Stimulated activated naive CD8-positive, alpha-beta T cell treated with anti-CD3 and anti-CD28 coated beads, Interleukin-15, Interleukin-2, amounts not matched to agents 100 U/mL and 50 U/mL, for 24 hours (primary cell): ENCODE measurements at regions not wholly inside any gene's neighbourhood (a gene's known extent, or its start where the extent isn't known, plus 50 kb on each side); places are given as distances from the start of the nearest gene placed in this dataset.
"Not testable (repeated sequence)": the region's sequence is repeated elsewhere in the genome, so short reads cannot be mapped to it uniquely, and the experiment has no call there.

ENCODE experiments used
- ATAC-seq: fragments of 150-1000 bp; cut with Tn5 transposase; one replicate; pipeline ENCODE4 v1.10.0; 2021
- DNase-seq: peaks from one replicate; pipeline ENCODE4 v3.0.0; 2021

DNA sequence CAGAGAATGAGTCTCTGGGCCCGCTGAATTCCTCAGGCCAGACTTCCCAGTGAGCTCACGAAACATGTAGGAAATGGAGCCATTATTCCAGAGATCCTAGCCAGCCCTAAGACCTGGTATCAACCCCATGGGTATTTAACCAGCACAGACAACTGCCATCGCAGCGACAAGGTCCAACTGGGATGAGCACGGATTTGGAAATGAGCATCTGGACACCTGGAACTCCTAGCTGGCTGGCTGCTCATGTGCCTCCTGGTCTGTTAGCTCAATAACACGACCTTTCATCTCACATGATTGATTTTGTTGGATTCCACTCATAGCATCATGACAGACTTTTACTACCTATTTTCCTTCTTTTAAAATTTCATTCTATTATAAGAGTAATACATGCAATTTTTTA is 51.0 kb downstream of the POU3F3 start:
- ATAC-seq (no peak), DNase-seq (no peak)

DNA sequence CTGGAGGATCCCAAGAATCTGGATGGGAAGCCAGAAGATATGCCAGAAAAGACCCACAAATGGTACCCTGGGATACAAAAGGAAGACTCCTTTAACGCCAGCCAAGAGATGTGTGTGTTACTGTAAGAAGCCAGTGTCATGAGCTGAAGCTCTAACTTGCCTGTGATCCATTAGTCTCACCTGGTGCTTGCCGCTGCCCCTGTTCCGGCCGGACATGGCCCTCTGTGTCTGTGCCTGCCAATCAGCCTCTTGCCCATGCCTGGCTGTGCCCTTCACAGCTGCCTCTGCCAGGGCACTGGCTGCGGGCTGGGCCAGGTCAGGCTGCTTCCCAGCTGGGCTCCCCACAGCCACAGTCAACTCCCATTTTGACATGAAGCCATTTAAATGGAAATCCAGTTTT is 55.4 kb downstream of the POU3F3 start:
- DNase-seq (no peak), ATAC-seq (no peak)

DNA sequence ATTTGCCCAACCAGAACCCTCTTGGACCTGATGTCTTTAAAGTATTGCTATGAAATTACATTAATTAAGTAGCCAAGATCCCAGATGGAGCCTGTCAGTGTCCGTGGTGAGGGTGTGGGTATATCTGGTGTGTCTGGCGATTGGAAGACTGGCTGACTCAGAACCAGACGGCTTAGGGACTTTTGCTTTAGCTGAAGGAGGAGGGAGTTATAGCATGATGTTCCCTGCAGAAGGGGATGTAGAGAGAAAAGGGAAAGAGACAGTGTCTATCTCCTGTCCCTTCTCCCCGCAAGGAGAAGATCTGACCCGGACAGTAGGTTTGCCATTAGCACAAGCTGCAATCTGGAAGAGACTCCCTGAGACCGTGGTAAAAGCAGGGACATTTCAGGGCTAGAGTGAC is 60.6 kb downstream of the POU3F3 start:
- ATAC-seq, result no peak
- no peak for DNase-seq

DNA sequence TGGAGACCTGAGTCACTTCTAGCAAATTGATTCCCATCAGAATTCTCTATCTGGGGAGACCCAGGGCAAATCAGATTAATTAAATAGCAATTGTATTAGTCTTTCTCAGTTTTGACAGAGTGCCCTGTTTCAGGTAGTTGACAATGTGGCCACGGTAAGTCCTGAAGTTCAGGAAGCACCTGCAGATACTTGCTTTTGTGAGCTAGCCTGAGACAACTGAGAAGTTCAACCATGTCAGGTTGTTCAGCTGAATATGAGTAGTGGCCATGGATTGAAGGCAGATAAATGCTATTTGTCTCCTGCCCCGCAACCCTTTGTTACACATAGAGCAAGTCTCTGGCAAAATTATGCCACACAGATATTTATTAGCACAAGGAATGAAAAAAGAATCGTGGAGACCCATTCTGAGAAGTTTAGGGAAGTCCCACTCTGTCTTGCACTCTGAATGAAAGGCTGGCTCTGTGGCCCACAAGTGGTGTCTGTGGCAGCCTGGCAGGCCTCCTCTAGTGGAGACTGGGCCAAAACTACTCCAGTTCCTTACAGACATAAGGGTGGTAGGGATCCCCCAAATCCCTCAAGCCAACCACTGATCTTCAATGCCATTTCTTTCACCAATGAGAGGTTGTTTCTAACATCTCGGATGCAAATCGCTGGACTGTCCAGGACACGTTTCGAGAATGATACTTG is 61.3 kb downstream of the POU3F3 start:
- DNase-seq (no peak), ATAC-seq (no peak)

DNA sequence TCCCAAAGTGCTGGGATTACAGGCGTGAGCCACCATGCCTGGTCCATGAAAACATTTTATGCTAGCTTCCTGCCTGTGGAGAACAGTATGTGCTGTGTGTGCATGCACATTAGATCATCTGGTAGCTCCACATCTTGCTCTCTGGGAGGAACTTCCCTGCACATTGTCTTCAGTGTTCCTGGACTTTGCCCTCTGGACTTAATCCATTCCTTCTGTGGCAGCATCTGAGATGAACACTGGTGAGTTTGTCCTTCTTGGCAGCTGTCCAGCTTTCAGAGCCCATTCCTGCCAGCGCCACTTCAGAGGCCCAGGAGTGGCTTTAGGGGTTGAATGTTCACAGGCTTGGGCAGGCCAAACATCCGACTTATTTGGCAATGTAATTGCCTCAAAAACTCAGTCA is 65.2 kb downstream of the POU3F3 start:
- ATAC-seq (no peak), DNase-seq (no peak)

DNA sequence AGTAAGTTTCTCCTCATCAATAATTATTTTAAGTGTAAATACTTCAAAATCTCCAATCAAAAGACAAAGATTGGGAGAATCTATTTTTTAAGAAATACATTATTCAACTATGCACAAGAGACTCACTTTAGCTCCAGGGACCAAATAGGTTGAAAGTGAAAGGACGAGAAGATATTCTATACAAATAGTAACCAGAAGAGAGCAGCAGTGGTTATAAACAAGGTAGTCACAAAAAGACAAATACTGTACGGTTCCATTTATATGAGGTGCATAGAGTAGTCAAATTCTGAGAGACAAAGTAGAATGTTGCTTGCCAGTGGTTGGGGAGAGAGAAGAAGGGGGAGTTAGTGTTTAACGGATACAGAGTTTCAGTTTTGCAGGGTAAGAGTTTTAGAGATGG is 69.8 kb downstream of the POU3F3 start:
- DNase-seq (no peak), ATAC-seq (no peak)

DNA sequence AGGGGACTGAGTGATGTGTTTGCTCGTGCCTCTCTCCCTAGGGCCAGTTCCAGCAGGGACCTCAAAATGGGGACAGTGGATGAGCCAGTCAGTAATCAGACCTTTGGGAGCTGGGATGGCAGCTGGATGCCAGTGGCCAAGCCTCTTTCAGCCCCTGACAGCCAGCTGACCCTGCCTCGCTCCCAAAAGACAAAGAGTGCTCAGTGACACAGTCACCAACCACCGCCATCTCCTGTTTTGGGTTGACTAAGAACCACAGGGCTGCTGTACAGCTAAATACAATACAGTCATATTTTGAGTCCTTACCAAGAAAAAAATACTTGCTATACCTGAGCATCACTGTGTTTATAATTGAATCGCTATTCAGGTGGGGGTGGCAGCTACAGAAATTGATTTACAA is 75.7 kb downstream of the POU3F3 start:
- ATAC-seq, result no peak
- no peak for DNase-seq

DNA sequence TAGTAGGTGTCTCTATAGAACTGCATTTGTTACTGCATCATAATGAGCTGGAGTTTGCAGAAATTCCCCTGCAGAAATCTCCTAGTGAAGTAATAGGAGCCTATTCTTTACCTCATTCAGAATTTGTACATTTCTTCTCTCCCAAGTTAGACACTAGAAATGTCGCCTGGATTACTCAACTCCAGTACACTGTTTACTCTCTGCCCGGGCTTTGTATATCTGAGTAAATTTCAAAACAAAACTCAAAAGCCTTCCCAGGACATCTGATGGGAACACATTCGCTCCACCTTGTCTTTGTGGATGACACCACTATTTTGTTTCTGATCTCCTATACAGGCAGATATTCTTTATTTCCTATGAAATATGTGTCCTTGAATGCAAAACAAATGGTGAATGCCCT is 76.8 kb downstream of the POU3F3 start:
- DNase-seq, result no peak
- no peak for ATAC-seq

DNA sequence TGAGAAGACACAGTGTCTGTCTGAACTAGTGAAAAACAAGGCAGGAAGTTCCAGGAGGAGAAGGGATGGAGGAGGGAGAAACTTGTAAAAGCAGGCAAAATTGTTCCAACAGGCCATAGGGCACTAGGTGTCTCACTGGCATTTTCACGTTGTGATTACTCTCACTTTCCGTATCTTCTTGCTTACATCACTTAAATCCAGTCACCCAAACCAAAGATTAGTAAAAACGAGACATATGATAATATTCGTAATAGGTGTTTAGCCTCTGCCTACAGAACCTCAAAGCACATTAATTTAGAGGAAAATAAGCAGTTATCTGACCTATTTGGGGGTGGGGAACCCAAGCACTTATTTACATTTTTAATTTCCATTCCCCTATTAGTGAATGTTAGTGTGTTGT is 78.3 kb downstream of the POU3F3 start:
- ATAC-seq (no peak), DNase-seq (no peak)

DNA sequence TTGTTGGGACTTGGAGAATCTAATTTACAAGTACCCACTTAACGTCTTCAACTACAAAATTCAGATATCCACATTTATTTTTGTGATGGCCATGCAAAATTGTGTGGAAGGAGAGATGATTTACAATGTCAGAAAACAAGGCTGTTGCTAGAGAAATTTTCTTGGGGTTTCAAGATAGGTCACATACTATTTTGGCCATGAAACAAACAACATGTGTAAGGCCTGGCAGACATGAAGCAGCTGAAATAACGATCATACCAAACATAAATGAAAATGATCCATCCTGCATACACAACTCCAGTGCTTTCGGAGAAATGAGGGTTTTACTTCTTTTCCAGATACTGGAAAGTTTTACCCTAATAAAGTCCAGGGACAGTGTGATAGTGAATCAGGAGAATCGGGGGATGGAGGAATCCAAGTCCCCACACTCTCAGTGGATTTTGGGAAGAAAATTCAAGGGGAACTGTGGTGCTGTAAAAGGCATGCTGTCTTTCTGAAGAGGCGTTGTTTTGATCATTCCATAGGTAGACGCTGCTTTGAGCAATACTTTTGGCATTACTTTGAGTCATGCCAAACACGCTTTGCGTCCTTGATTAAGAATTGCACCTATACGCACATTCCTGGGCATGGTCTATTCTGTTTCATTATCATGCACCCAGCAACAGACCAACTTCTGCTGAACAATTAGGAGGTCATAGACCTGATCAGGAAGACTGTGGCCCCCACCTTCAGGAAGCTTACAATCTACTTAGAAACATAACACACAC is 79.4 kb downstream of the POU3F3 start:
- DNase-seq (no peak), ATAC-seq (no peak)

DNA sequence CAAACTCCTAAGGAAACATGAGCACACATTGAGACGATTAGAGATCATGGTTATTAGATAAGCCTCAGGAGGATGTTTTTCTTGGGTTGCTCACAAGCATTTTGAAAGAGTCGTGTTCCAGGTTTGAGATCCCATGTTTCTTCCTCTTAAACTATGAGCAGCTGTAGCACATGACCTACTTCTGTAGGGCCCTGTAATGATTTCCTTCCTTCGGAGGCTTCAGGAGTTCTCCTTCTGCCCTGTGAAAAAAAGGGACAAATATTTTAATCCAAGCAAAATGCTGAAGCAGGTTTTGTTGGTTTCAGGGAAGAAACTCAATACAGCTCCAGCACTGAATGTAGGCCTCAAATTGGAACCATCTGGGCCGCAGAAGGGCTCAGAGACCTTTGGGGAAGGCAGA is 82.6 kb downstream of the POU3F3 start:
- DNase-seq (no peak), ATAC-seq (no peak)

DNA sequence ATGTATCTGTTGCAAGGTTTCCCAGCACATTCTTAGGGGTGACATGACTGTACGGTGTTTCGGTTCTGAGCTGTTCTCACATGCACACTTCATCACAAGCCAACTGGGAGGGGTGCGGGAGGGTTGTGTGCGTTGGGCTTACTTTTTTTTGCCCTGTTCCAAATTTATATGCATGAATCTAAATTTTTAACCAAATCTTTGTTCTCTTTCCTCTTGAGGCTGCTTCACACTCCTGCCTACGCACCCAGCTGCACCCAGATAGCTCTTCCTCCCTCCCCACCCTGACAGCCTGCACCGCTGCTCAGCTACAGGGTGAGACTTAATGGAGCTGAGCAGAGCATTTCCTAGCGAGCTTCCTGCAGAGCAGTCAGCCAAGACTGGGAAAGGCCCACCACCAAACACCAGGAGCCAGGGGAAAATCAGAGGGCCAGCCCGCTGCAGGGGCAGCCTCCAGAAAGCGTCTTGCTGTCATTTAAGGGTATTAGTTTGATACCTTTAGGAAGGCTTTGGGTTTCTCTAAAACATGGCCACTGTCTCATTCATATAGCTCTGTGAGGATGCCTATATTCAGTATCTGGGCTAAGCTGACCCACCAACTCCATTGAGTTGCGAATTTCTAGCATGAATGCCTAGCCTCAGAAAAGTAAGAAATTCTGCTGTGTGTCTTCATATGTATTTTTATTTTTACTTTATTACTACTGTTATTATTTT is 84.5 kb downstream of the POU3F3 start:
- ATAC-seq (peak; percentile 84), DNase-seq (peak; percentile 6)

DNA sequence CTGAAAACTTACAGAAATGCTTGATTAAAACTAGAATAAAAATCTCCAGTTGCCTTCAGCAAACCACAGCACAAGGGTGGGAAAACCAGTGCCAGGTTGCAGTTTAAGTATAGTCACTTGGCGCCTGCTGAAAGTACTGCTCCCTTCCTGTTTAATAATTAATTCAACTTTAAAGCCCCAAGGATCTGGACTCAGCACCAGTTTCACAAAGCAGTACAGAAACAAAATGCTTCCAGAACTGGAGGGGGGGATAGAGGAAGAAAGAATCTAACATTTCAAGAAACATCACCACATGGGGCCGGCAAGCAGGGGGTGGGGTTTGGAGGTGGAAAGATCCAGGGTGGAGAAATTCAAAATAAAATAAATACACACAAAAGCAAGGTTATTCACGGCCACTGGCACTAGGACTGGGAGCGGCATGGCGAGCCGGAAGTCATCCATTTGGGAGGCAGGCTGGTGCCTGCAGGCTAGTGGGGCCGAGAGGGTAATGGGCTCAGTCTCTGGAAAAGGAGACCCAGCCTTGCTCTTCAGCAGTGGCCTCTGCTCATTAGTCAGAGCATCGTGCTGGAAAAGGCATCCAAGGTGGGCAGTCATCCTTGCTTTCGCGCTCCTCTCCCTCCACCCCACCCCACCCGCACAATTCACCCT is 85.8 kb downstream of the POU3F3 start:
- ATAC-seq (no peak), DNase-seq (no peak)

DNA sequence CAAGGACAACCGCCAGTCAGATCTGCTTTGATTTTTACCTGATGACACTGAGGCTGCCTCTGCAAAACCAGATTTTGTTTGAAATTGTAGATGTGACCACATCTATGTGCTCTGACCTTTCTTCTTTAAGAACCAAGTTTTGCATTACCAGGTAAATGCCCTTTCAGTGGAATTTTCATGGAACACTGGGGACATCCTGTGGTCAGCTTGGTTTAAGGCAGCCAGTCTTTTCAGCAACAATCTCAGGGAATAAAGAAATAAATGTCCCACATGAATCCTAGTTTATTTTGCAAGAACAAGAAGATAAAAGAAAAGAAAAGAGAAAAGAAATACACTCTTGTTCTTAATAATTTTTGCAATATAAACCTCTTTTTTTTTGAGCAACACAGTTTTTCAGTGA is 90.6 kb downstream of the POU3F3 start:
- no peak for ATAC-seq
- no peak for DNase-seq

DNA sequence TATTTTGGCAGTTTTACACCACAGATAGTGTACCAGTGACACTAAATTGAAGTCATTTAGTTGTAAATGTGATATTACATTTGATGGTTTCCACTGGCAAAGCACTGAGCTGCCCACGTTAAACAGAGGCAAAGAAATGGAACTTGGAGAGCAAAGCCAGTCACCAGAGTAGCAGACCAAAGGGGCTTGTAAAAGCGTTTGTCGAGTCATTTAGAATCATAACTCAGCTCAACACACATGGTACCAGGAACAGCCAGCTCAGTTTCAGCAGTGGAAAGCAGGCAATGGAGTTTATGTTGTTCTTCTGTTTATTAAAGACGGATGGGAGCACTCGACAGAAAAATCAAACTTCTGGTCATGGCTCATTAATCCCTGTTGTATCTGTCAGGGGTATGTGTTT is 91.2 kb downstream of the POU3F3 start:
- no peak for ATAC-seq
- no peak for DNase-seq

DNA sequence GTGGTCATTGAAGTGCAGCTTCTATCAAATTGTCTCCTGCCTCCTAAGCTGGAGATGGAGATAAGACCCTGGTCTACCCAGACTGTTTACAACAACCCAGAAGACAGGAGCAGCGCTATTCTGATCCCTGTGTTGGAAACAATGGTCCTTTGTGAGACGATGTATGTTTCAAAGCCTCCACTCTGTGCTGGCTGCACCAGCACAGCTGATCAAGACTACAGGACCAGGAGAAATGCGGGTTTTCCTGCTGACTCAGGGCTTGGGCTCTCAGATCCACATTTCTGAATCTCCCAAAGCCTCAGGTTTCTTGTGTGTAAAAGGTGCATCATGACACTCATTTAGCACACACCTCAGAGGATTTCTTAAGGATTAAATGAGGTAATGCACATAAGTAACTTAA is 92.0 kb downstream of the POU3F3 start:
- DNase-seq (no peak), ATAC-seq (no peak)

DNA sequence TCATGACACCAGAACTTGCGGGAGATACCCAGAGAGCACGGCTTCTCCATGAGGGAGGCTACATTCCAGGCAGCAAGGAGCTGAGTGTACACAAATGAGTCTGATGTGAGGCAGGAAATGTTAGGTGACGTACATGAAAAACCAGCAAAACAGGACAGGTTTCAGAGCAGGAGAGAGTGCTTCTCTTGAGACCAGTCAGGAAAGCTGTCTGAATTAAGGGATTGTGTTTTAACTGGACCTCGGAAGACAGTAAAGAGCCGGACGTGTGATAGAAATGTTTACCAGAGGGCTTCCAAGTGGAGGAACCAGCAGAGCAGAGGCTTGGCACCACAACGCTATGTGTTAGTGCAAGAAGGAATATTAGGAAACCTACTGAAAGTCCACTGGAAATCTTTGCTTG is 90.4 kb upstream of the MRPS9 start:
- ATAC-seq, DNase-seq: not testable (repeated sequence)

DNA sequence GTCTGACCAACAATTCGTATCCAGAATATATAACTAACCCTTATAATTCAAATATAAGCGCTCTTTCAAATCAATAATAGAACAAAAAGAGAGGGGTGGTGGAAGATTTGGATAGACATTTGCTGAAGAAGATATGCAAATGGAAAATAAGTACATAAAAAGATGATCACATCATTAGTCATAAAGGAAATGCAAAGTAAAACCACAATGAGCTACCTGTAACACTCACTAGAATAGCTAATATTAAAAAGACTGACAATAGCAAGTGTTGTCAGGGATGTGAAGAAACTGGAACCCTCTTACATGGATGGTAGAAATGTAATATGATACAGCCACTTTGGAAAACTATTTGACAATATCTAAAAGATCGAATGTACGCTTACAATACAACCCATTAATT is 84.9 kb upstream of the MRPS9 start:
- ATAC-seq, result no peak
- DNase-seq, result no peak

DNA sequence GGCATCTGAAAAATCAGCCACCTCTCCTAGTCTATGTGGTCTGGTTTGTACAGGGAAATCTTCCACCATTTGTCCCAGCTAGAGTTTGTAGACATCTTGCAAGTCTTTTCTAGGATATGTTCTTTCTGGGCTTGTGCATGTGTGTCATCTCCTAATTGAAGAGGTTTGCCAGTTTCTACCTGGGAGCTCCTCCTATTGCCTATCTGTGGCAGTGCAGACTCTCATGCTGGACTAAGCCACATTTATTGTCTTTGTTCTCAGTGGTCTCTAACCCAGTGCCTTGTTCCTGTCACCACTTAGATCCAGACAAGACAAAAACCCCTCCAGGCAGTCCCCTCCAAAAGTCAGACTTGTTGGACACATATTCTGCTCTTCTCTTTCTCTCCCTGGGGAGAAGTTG is 72.0 kb upstream of the MRPS9 start:
- DNase-seq (no peak), ATAC-seq (no peak)

DNA sequence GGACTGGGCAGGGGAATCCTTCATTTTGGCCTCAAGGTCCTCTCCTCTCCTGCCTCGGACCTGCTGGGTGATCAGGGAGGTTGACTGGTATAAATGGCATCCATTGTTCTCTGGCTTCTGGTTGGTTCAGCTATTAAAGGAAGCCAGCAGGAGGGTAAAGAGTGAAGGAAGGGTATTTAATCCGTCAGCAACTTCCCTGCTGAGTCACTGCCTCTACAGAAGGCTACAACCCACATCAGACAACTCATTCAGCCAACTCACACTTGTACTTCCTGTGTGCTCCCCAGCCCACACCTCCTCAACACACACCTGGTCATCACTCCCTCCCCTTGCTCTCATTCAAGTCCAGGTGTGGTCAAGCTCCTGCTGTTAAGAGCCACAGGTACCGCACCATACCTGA is 68.3 kb upstream of the MRPS9 start:
- ATAC-seq (no peak), DNase-seq (no peak)

DNA sequence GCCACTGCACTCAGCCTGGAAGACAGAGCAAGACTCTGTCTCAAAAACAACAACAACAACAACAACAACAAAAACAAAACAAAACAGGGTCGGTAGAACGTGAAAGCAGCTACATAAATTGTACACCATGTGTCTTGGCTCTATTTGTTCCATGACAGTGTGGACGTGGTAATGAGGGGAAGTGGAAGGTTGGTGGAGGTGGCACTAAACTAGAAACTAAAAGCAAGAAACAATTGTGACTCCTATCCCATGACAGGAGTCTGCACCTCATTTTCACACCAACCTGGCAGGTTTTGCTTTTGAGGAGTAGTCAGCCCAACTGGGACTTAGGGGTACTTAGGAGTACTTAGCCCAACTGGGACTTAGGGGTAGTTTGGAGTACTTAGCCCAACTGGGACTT is 62.5 kb upstream of the MRPS9 start:
- ATAC-seq, result peak; percentile 14
- DNase-seq, result no peak

DNA sequence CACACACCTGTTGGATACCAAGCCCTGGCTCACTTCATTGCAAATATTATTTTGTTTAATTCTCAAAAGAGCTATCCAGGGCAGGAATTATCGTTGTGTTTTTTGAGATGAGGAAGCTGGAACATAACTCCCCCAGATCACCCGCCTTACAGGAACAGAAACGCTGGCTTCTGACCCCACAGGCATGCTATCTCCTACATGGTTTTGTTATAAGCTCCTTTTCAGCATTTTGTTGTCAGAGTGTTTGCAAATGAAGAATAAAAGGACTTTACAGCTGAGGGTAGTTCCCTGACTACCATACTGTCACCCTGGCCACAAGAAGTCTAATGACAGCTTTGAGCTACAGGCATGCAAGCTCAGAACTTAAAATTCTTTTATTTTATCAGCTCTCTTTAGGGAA is 62.0 kb upstream of the MRPS9 start:
- DNase-seq (no peak), ATAC-seq (no peak)

DNA sequence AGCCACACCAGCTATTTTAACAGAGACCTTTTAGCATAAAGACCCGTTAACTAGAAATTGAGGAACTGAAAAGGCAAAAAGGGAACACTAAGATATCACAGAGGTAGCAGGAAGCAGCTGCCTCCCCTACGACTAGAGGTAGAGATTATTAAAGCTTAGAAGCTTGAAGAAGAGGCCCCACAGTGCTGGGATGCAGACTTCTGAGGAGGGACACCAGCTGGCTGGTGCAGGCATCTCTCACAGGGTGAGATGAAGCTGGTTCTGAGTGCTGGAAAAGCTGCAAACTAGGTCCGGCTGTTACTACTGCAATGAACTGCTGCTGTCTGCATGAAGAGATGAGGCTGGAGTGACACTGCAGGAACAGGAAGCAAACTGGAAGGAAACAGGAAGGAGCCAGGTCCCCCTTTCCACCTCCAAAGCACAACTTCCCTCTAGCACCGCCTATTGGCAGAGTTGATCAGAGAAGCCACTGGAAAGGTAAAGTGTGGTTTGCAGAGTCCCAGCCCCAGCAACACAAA is 61.2 kb upstream of the MRPS9 start:
- ATAC-seq (peak; percentile 57), DNase-seq (peak; percentile 31)
